ENCODE measurements at regions not wholly inside any gene's neighbourhood (a gene's known extent, or its start where the extent isn't known, plus 50 kb on each side); places are given as distances from the start of the nearest gene placed in this dataset.

DNA sequence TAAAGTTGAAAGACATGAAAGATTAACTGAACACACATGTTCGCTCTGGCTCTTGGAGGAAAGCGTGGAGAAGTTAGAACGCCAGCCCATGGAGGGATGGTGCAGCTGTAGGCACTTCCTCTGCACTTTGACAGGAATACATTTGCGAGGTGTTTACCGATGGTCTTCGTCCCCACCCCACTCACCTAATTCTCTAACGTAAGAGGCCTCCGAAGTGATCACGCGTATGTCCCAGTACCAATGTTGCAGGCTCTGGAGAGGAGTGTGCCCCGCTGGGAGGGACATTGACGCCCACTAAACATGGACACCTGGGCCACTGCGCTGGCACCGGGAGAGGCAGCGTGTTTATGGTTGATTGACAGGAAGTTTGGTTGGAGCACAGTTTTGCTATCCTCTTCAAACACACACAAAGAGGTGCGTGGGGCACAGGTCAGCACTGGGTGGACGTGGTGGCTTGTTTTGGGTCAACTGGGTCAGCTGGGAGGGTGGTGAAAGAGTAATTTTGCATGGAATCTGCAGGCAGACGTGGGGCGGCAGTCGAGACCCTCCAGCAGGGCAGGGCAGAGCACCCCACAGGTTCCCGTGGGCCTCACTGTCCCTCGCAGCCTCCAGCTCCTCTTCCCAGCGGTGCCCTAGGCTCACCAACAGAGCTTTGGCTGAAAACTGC, 110.1 kb downstream of the DLL1 start:
- peak in 2 of 10 donors; percentile 66 for DNase-seq
- intact Hi-C loops (cut with DNase I), result no loop called here

DNA sequence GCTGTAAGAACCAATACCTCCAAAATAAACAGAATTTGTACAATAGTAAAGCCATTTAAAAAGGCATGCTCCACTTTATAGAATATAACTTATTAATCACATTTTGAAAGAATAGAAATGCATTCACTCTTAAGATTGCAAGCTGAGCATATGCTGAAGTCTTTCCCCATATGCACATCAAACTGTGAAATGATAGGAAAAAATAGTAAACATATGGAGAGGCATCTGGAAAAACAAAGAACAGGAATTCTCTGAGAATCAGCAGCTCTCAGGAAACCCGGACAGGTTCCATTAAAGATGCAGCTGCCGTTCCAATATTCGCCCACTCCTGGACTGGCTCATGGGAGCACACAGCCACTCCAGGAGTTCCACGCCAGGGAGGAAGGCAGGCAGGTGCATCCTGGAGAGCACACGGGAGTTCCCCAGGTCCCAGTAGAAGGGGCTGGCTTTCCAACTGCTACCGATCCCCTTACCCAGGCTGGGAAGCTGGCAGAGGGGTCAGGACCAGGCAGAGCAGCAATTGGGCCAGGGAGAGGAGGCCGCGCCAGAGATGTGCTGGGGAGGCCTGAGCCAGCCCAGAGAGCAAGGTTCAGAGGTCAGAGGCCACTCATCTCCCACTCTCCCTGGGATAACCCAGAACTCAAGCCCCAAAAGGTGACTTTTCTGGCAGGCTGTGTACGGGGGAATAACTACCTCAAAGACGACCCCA, 111.1 kb downstream of the DLL1 start:
- DNase-seq, result peak in 2 of 10 donors; percentile 47 to 86

DNA sequence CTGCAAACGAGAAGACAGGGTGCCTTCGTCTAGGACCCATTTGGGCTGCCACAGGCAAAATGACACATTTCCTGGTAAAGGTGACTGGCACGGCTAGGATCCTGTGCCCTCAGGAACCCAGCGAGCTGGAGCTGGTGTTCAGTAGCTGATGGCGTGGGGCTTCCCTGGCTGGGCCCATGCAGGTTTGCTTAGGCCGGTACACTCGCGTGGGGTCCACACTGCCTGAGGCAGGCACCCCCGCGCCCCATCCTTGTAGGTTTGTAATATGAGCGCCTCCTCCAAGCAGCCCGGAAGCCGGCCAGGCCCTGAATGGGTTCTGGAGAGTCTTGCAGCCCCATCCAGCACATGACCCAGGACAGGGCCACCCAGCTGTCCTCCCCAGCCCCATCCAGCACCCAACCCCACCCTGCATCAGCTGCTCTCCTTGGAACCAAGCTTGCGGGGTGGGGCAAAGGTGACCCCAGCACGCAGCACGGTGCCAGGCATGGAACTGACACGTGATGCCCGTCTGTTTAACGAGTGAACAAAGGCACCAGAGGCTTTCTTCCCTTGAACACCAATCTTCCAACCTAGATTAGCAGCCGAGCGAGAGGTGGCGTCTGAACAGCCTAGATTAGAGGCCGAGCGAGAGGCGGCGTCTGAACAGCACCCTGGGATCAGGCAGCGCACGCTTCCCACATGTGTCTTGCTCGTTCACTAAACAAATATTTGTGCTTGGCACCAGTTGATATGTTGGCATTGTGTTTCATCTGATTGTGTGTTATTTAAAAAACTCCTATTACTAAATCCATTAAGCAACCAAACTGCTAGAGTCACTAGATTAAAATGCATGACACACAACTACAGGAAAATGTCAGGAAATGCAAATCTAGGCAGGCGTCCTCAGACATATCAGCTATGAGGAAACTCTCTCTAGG, 112.1 kb downstream of the DLL1 start:
- intact Hi-C loops (cut with DNase I), result loop anchor here (5.0 kb wide), 1 partner anchor 113 kb away; the partner anchor contains the start of gene DLL1
- peak in 2 of 10 donors; percentile 77 to 81 for DNase-seq

More for the DNA sequence above, 111.1 kb downstream of the DLL1 start:
- intact Hi-C loops (cut with DNase I), result loop anchor here (5.0 kb wide), 1 partner anchor 113 kb away; the partner anchor contains the start of gene DLL1

DNA sequence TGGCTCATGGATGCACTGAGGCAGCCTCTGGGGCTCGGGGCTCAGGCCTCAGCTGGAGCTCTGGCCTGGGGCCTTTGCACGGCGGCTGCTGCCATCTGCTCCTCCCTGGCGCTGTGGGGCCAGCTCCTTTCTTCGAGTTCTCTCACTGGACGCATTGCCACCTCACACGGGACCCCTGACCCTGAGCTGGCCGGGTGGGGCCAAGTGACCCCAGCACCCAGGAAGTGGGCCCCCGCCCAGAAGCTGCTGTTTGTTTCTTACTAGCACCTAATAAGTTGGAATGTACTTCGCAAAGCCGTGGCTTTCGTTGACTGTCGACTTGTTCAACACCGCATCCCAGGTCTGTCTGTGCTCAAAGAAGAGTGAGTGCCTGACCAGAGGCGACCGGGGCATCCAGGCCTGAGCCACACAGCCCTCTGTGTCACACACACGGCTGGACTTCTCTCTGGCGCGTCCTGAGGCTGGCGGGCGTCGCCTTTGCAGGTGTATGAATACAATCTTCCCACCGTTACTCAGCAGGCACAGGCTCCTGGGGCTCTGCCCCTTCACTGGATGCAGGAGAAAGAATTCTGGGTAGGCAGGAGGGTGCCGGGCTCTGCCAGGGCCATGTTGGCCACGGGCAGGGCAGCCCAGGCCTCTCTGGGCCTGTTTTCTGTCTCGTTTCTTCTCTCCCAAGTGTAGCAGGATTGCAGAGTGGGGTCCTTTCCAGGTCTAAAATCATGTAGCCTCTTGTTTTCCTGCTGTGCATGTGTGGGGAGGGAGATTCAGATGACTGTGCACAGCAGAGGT, 112.9 kb downstream of the DLL1 start:
- intact Hi-C loops (cut with DNase I), result loop anchor here (5.0 kb wide), 1 partner anchor 114 kb away; the partner anchor contains the start of gene DLL1
- DNase-seq, result peak in 3 of 10 donors; percentile 7 to 84 (median 66)

DNA sequence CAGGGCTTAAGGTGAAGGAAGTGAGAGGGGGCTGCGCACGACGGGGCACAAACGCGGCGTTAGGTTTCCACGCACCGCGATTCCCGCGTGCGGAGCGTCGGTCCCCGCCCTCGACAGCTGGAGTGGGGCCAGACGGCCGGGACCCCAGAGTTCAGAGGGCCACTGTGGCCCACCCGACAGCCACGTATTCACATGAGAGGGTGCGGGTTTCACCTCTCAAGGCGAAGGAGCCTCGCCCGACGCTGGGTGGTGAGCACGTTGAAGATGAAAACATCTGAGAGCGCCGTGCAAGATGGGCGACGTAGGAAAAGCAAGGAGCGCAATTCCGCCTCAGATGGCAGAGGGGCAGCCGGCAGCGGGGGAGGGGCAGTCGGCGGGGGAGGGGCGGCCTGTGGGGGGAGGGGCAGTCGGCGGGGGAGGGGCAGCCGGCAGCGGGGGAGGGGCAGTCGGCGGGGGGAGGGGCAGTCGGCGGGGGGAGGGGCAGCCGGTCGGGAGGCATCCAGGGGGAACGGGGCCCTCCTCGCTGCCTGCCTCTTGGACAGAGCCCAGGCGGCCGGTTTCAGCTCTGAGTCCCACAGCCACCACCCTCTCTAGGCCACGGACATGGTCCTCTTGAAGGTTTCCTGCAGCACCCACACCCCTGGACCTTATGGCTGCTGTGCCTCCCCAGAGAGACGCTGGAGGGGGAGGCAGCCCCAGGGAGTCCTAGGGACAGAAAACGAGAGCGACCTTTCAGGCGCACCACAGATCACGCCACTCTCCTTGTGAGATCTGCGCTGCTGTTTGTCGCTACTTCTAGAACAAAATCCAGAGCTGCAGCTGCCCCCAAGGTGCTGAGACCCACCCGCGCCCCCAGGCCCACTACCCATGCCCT, 113.7 kb downstream of the DLL1 start:
- intact Hi-C loops (cut with DNase I), result loop anchor here (5.0 kb wide), 1 partner anchor 115 kb away; the partner anchor contains the start of gene DLL1
- peak in 3 of 10 donors; percentile 6 to 85 (median 45) for DNase-seq

DNA sequence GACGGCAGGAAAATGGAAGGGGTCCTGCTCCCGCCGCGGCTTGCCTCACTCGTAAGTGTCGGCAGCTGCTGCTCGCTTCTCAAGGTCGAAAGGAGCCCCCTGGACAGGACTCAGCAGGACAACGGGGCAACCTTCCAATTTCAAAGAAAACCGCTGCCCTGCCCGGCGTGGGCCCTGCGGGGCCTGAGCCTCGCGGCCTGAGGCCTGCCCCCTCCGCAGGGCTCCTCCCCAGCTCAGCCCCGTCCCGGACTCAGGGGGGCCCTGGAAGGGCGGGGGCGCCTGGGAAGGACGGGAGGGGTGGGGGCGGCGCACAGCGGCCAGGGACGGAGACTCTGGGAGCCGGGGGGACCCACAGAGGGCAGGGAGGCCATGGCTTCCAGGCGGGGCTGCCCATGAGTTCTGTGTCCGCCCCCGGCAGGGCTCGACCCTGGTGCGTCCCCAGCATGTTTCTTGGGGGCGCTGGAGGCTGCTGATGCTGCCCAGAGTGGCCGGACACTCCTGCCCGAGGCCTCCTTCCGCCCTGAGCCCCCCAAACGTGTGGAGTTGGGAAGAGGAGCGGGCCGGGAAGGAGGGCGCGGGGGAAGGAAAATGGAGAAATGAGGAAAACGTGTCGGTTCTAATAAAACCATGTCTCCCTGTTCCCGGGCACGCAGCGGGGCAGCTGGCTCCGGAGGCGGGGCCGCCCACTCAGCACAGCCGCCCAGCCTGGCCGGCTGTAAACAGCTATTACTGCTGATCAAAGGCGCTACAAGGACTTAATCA, 114.6 kb downstream of the DLL1 start:
- intact Hi-C loops (cut with DNase I), result loop anchor here (5.0 kb wide), 1 partner anchor 116 kb away; the partner anchor contains the start of gene DLL1
- peak in 4 of 10 donors; percentile 47 to 90 (median 70) for DNase-seq

DNA sequence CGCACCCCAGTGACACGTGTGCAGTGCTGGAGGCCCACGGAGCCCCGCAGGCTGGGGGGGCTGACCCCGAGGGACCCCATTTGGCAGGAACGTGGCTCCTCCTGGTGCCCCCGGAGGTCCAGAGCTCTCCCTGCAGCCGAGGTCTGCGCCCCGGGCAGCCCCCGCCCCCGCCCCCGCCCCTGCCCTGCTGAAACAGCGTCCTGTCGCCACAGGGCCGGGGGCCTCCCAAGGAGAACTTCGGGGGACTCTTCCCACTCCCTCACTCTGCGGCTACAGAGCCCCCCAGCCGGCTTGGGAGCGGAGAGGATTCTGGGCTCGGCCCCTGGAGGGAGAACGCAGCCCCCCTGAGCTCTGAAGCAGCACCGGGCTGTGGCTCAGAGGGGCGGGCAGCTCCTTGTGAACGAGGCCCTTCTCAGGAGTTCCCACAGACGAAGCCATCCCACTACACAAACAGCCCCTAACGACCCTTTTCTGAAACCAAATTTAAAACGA, 115.2 kb downstream of the DLL1 start:
- peak in 1 of 10 donors; percentile 69 for DNase-seq
- intact Hi-C loops (cut with DNase I), result loop anchor here (5.0 kb wide), 1 partner anchor 117 kb away; the partner anchor contains the start of gene DLL1

DNA sequence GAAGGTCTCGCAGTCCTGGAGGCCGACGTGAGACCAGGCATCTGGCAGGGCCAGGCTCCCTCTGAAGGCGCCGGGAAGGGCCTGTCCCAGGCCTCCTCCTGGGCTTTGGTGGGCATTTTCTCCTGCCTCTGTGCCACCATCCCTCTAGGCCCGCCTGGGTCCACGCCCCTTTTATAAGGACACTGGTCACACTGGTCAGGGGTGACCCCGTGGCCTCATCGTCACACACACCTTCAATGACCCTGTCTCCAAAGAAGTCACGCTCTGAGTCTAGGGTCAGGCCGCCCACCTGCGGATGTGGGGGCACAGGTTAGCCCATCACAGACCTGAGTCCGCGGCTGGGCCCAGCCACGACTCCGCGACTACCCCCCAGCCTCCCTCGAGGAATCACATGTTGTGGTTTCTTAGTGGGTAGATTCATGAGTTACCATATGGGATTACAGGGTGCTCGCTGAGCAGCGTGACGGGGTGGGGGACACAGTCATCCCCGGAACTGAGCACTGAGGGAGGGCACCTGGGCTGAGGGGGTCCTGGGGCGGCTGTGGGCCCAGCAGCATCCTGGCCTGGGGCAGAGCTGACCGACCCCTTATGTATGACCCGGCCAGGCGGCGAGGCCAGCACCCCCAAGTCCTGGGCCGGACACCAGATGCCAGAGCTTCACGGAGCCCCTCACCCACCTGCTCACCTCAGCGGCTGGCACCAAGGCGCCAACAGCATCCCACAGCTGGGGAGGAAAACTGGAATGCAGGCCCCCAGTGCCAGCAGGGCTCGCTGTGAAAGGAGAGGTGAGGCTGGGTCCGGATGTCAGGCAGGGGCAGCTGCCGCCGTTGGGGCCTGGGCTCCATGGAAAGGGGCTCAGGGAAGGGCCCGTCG, 115.9 kb downstream of the DLL1 start:
- peak in 3 of 10 donors; percentile 5 to 83 (median 62) for DNase-seq
- intact Hi-C loops (cut with DNase I), result loop anchor here (5.0 kb wide), 1 partner anchor 117 kb away; the partner anchor contains the start of gene DLL1

DNA sequence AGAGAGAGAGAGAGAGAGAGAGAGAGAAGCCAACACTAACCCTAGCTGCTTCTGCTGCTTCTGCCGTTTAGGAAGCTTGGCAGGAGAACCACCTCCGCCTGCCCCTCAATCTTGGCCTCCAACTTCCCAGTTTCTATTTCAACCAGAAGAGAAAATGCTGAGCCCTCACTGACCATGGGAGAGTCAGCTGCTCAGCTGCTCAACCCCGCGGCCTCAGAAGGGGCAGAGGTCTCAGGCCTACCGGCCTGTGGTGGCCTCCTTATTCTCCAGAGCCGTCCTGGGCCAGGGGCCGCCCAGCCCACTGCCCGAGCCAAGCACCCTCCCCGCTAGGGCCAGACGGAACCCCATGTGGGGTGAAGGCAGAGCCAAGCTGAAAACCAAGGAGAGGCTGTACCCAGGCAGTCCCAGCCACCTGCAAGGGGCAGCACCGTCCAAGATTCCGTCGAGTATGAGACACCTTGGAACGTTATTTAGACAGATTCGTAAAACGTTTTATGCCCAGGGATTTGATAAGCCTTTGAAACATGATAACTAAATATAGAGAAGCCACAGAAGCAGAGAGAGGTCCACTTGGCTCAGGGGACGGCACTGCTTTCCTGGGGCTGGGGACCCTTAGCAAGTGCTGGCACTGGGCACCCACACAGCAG, 116.6 kb downstream of the DLL1 start:
- DNase-seq, result peak in 3 of 10 donors; percentile 26 to 85 (median 78)
- intact Hi-C loops (cut with DNase I), result no loop called here

DNA sequence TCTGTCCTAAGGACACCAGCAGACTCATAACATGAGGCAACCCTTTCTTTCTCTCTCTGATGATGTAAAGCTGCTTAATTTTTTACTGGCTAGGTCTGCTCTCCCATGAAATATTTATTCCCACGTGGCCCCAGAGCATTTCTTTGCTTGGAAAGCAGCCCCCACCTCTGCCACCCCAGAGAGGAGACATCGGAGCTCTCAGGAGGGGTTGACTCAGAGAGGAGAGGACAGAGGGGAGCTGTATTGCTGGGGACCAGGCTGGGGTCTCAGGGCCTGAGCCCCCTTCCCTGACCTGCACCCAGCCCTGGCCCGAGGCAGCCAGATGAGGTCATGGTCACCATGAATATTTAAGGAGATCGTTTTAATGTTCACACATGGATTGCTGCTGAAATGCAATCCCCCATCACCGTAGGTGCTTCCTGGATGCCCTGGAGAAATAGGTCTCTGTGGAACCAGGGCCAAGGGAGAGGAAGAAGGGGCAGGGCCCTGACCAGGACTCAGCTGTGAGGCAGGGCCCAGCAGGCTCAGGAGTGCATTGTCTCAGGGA, 117.5 kb downstream of the DLL1 start:
- DNase-seq, result peak in 2 of 10 donors; percentile 23 to 55
- intact Hi-C loops (cut with DNase I), result no loop called here

DNA sequence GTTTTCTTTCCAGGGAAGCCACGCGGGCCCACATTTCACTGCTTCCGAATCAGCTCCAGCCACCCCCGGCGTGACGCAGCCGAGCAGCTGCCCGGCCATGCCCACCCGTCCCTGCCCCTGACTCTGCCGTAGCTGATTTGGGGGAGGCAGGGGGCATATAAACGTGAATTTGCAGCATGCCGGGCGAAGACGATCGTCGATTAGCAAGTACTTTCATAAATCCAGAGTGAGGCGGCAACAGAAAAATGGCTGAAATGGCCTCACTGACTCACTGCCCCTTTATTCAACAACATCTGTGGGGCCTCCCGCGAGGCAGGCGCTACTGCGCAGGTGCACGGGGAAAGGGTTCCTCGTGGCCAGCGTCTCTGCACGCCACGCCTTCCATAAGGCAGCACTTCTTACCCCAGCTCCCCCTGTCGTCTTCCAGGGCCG, 118.0 kb downstream of the DLL1 start:
- intact Hi-C loops (cut with DNase I), result no loop called here
- peak in 3 of 10 donors; percentile 8 to 82 (median 73) for DNase-seq

DNA sequence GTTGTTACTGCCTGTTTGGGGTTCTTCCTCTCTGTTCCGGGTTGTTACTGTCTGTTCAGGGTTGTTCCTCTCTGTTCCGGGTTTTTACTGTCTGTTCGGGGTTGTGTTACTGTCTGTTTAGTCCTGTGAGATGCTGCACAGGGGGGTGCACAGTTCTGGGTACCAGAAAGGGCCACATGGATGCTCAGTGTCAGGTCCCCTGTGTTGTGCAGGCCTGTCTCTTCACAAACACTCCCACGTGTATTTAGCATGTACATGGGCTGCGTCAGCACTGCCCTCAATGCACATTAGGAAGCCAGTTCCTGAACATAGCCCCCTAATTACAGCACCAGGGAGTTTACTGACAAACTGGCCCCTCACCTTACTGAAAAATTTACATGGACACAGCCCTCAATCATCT, 118.5 kb downstream of the DLL1 start:
- intact Hi-C loops (cut with DNase I), result no loop called here
- peak in 1 of 10 donors; percentile 7 for DNase-seq

DNA sequence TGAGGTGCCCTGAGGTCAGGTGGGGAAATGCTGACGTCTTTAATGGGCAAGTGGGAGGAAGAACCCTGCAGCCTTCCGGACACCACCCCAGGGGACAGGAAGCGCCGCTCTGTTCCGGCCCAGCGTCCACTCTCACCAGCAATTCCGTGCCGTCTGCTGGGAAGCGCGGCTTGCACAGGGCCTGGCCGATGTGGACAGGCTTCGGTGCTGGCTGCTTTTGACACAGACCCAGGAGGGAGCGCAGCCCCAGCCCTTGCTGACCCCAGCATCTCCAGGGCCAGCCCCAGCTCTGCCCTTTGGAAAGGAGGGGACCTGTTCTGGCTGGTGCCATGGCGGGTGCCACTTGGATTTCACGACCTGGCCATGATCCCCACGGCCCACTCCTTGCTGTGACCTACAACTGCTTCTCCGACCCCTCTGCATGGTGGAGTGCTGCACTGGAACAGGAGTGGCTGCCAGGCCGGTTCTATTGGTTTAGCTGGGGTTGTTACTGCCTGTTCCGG, 123.2 kb downstream of the DLL1 start:
- DNase-seq, result peak in 4 of 10 donors; percentile 2 to 62 (median 31)
- intact Hi-C loops (cut with DNase I), result no loop called here

DNA sequence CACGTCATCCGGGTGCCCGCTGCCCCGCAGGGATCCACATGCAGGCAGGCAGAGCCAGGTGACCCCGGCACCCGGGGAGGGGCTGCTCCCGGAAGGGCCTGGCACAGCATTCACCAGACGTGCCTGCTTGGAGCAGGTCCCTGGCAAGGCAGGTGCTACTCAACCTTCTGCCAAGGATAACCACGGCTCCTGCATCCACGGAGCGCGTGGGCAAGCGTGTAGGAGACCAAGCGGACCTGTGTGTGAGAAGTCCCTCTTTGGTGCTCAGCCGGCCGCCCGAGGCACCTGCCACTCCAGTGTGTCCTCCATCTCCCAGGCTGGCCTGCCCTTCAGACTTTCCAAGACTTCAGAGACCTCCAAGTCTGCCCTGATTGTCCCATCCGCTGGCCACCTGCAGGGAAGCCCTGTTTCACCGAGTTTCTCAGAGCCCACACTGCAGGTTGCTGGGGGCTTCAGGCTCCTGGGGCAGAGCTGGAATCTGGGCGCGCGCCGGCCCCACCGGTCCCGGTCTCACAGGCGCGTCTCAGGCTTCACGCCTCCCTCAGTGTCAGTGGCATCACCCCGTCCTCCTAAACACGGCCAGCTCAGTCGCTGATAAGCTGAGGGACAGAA, 124.3 kb downstream of the DLL1 start:
- peak in 4 of 10 donors; percentile 5 to 79 (median 40) for DNase-seq
- intact Hi-C loops (cut with DNase I), result no loop called here

Measured in posterior cingulate gyrus (tissue), 11 donors.